GM21723 (cell line): ENCODE measurements at regions not wholly inside any gene's neighbourhood (a gene's known extent, or its start where the extent isn't known, plus 50 kb on each side); places are given as distances from the start of the nearest gene placed in this dataset.
A peak's percentile ranks its signal among the peaks of the same experiment; 100 is the strongest.
"Not testable (repeated sequence)": the region's sequence is repeated elsewhere in the genome, so short reads cannot be mapped to it uniquely, and the experiment has no call there.

Source experiments
- ATAC-seq: cut with Tn5 transposase; IDR thresholded peaks from one replicate; pipeline ENCODE4 v1.9.1; 2021; ENCODE audit warnings: mild to moderate bottlenecking, moderate library complexity; ENCODE audit not compliant: unreplicated experiment

GRCh38 chr5:18203296-18203695, 569.0 kb downstream of the TAF11L14 start:
- ATAC-seq: no peak

- no peak for ATAC-seq
Measured at GRCh38 chr5:18213666-18214065, 579.4 kb downstream of the TAF11L14 start.

- ATAC-seq: no peak
Measured at GRCh38 chr5:18216016-18216415, 581.8 kb downstream of the TAF11L14 start.

GRCh38 chr5:18216729-18217128, 582.5 kb downstream of the TAF11L14 start:
- ATAC-seq: no peak

GRCh38 chr5:18219241-18219640, 585.0 kb downstream of the TAF11L14 start:
- no peak for ATAC-seq

GRCh38 chr5:18220631-18221030, 586.4 kb downstream of the TAF11L14 start:
- ATAC-seq: no peak

- no peak for ATAC-seq
Measured at GRCh38 chr5:18236386-18236785, 602.1 kb downstream of the TAF11L14 start.

GRCh38 chr5:18238321-18238720, 604.1 kb downstream of the TAF11L14 start:
- no peak for ATAC-seq

GRCh38 chr5:18240971-18241370, 606.7 kb downstream of the TAF11L14 start:
- ATAC-seq: no peak

- ATAC-seq: no peak
Measured at GRCh38 chr5:18243846-18244245, 609.6 kb downstream of the TAF11L14 start.

- no peak for ATAC-seq
Measured at GRCh38 chr5:18244309-18244708, 610.0 kb downstream of the TAF11L14 start.

- no peak for ATAC-seq
Measured at GRCh38 chr5:18252559-18252958, 618.3 kb downstream of the TAF11L14 start.

GRCh38 chr5:18264126-18264882, 630.0 kb downstream of the TAF11L14 start:
- no peak for ATAC-seq

- no peak for ATAC-seq
Measured at GRCh38 chr5:18270635-18271338, 636.5 kb downstream of the TAF11L14 start.

- no peak for ATAC-seq
Measured at GRCh38 chr5:18276939-18277338, 642.7 kb downstream of the TAF11L14 start.

GRCh38 chr5:18281947-18282581, 647.8 kb downstream of the TAF11L14 start:
- ATAC-seq: no peak

GRCh38 chr5:18285257-18285656, 651.0 kb downstream of the TAF11L14 start:
- ATAC-seq: no peak

GRCh38 chr5:18292146-18292545, 657.9 kb downstream of the TAF11L14 start:
- no peak for ATAC-seq

GRCh38 chr5:18295696-18296095, 661.4 kb downstream of the TAF11L14 start:
- ATAC-seq: not testable (repeated sequence)

- no peak for ATAC-seq
Measured at GRCh38 chr5:18299166-18299565, 664.9 kb downstream of the TAF11L14 start.

GRCh38 chr5:18305288-18305924, 671.1 kb downstream of the TAF11L14 start:
- peak; percentile 89 for ATAC-seq
